GM13977 (cell line): ENCODE measurements at regions not wholly inside any gene's neighbourhood (a gene's known extent, or its start where the extent isn't known, plus 50 kb on each side); places are given as distances from the start of the nearest gene placed in this dataset.

Source experiments
- DNase-seq: peaks from one replicate; pipeline ENCODE4 v3.0.0; 2012; ENCODE audit warnings: low spot score
- in situ Hi-C: fragments of 300-500 bp; cut with MboI; formaldehyde crosslinking; loops from one replicate; pipeline ENCODE4 v1.12.0; 2022; ENCODE audit warnings: low sequenced_read_pairs, low pct_unique_long_range_greater_than_20kb, mixed read lengths, inconsistent platforms; ENCODE audit not compliant: unreplicated experiment
- TF ChIP-seq, protein P1 (sequence below): IDR thresholded peaks from 2 replicates; pipeline ENCODE4 v1.5.1; 2012; ENCODE audit warnings: mild to moderate bottlenecking, control low read depth; ENCODE audit not compliant: insufficient read depth; ENCODE audit errors: extremely low read depth, missing control alignments

DNA sequence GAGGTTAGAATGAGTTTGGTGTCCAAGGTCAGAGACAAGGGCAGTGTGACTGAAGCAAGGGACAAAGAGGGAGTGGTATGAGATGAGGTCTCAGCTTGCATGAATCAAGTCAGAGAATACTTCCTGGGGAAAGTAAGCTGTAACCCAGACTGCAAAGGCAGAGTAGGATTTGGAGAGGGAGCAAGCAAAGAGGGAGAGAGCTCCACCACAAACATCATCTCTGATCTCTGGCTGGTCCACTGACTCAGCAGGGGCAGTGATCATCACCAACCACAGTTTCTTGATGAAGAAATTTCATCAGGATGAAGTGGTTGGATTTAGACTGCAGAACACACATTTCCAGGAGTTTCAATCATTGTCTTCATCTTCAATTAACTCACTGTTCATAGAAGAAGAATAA is 54.9 kb upstream of the HMGXB4 start:
- in situ Hi-C loops = no loop called here
- DNase-seq = no peak
- TF ChIP-seq, protein P1, sequence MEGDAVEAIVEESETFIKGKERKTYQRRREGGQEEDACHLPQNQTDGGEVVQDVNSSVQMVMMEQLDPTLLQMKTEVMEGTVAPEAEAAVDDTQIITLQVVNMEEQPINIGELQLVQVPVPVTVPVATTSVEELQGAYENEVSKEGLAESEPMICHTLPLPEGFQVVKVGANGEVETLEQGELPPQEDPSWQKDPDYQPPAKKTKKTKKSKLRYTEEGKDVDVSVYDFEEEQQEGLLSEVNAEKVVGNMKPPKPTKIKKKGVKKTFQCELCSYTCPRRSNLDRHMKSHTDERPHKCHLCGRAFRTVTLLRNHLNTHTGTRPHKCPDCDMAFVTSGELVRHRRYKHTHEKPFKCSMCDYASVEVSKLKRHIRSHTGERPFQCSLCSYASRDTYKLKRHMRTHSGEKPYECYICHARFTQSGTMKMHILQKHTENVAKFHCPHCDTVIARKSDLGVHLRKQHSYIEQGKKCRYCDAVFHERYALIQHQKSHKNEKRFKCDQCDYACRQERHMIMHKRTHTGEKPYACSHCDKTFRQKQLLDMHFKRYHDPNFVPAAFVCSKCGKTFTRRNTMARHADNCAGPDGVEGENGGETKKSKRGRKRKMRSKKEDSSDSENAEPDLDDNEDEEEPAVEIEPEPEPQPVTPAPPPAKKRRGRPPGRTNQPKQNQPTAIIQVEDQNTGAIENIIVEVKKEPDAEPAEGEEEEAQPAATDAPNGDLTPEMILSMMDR = no peak

DNA sequence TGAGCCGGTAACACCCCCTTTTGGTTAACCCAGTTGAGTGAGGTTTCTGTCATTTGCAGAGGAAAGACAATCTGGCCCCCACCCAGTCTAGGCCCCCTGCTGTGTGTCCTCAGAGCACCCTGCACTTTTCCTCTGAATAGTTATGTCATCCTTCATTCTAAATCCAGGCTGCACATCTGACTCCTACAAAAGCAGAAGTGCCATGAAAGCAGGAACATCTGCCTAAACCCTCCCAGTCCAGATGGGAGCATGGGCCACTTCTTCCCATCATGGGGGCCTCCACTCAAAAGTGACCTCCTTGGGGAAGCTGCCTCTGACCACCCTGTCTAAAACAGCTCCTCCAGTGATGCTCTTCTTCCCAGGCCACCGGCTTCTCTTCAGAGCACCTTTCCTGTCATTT is 53.7 kb upstream of the HMGXB4 start:
- in situ Hi-C loops = no loop called here
- DNase-seq = no peak
- TF ChIP-seq, protein P1 = no peak

DNA sequence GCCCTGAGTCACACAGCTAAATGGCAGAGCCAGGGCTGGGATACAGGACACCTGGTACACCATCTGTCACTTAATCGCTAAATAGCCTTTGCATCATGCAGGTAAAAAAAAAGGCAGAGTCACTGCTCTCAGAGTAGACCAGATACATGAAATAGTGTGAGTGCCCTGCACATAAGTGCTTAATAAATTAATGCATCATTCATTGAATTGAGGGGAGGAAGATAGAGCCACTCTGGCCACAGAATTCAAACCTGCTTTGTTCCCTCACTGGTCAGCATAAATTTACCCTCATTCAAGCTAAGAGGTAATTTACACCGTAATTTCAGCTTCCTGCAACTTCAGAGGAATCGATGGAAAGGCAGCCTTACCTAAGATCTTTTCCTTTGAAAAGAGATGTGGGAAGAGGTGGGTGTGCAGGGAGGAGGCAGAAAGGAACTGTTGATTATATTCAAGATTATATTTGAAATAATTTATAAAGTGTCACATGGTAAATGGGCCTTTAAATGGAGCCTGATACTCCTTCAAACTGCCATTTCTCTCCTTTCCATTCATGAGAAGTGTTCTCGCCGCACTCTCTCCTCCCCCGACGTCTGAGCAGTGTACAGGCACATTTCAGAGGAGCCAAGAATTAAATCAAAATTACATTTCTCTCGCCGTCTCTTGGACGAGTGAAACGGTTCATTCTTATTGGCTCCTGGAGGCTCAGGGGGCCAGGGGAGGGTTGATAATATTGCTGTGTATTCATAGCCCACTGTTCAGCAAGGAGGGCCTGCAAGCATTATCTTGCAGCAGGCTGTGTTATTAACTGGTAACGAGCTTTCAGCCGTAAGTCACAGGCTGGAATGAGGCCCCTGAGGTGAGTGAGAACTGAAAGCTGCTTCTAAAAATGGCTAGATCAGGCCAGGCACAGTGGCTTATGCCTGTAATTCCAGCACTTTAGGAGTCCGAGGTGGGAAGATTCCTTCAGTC is 52.2 kb upstream of the HMGXB4 start:
- in situ Hi-C loops = no loop called here
- no peak for DNase-seq
- TF ChIP-seq, protein P1 = no peak

DNA sequence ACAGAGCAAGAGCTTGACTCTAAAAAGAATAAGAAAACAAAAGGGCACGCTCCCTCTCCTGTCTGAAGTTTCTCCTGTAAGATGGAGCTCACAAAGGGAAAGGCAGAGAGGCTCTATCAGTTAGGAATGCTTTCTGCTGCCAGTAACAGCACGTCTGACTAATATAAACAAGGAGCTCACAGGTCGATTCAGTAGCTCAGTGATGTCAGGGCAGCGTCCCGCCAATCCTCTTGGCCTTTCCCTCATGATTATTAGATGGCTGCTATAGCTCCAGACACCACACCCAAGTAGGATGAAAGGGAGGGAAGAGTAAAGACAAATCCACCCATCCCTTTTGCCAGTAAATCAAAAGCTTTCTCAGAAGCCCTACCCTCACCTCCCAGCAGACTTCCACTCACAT is 51.3 kb upstream of the HMGXB4 start:
- in situ Hi-C loops = no loop called here
- DNase-seq = no peak
- TF ChIP-seq, protein P1 = no peak

DNA sequence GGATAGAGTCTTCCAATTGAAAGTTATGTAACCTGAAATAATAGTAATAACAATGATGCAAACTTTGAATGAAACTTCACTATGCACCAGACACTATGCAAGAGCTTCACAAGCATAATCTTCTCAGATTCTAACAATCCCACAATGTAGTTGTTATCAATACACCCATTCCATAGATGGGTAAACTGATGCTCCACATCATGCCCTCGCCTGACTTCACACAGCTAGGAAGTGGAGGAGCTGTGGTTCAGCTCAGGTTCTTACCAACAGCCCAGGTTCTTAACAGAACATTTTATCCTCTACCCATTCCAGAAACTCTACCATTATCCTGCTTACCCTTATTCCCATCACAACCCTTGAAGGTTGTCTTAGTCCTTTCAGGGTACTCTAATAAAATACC is 50.4 kb upstream of the HMGXB4 start:
- in situ Hi-C loops = no loop called here
- TF ChIP-seq, protein P1 = no peak
- no peak for DNase-seq
